H9 (cell line): ENCODE measurements at regions not wholly inside any gene's neighbourhood (a gene's known extent, or its start where the extent isn't known, plus 50 kb on each side); places are given as distances from the start of the nearest gene placed in this dataset.

Experiments
- DNase-seq: peaks from one replicate; pipeline ENCODE4 v3.0.0-alpha.2; 2017
- H2AFZ ChIP-seq: one replicate; pipeline ENCODE4 v1.6.1; 2013; ENCODE audit warnings: mild to moderate bottlenecking, low read length, control low read depth, moderate library complexity
- H2AK5ac ChIP-seq: 2 replicates; pipeline ENCODE4 v1.6.1; 2013; ENCODE audit warnings: low read length, control low read depth, mixed read lengths; ENCODE audit not compliant: insufficient read length
- H2BK120ac ChIP-seq: one replicate; pipeline ENCODE4 v1.6.1; 2013; ENCODE audit warnings: low read depth, mild to moderate bottlenecking, low read length, control low read depth, inconsistent platforms; ENCODE audit not compliant: poor library complexity, severe bottlenecking
- H2BK12ac ChIP-seq: 2 replicates; pipeline ENCODE4 v1.6.1; 2013; ENCODE audit warnings: low read length, control low read depth, mixed read lengths, low read depth; ENCODE audit not compliant: insufficient read length
- H2BK15ac ChIP-seq: 2 replicates; pipeline ENCODE4 v1.6.1; 2013; ENCODE audit warnings: low read depth, low read length, control low read depth
- H2BK20ac ChIP-seq: one replicate; pipeline ENCODE4 v1.6.1; 2013; ENCODE audit warnings: low read depth, mild to moderate bottlenecking, low read length, control low read depth, inconsistent platforms; ENCODE audit not compliant: poor library complexity, severe bottlenecking
- H2BK5ac ChIP-seq: 2 replicates; pipeline ENCODE4 v1.6.1; 2013; ENCODE audit warnings: low read length, control low read depth, mixed read lengths; ENCODE audit not compliant: insufficient read length
- H3K14ac ChIP-seq: 2 replicates; pipeline ENCODE4 v1.6.1; 2013; ENCODE audit warnings: low read length, control low read depth; ENCODE audit not compliant: insufficient read depth
- H3K18ac ChIP-seq: 2 replicates; pipeline ENCODE4 v1.6.1; 2013; ENCODE audit warnings: low read depth, mild to moderate bottlenecking, mixed read lengths, low read length, control low read depth; ENCODE audit not compliant: insufficient read length
- H3K23ac ChIP-seq: 2 replicates; pipeline ENCODE4 v1.6.1; 2013; ENCODE audit warnings: low read length, control low read depth, mixed read lengths, low read depth; ENCODE audit not compliant: insufficient read length
- H3K23me2 ChIP-seq: 2 replicates; pipeline ENCODE4 v1.6.1; 2013; ENCODE audit warnings: low read depth, mild to moderate bottlenecking, mixed read lengths, low read length, control low read depth; ENCODE audit not compliant: insufficient read length, poor library complexity, severe bottlenecking
- H3K27ac ChIP-seq: 2 replicates; pipeline ENCODE4 v1.5.1; 2013; ENCODE audit warnings: low read length, control low read depth, mixed read lengths, low read depth; ENCODE audit not compliant: insufficient read length
- H3K27me3 ChIP-seq: 2 replicates; pipeline ENCODE4 v1.6.1; 2013; ENCODE audit warnings: low read length, control low read depth, inconsistent platforms; ENCODE audit not compliant: insufficient read depth
- H3K4ac ChIP-seq: 2 replicates; pipeline ENCODE4 v1.6.1; 2013; ENCODE audit warnings: low read depth, mild to moderate bottlenecking, control low read depth, inconsistent platforms, low read length, moderate library complexity
- H3K4me1 ChIP-seq: 2 replicates; pipeline ENCODE4 v1.6.1; 2013; ENCODE audit warnings: low read length, control low read depth, inconsistent platforms; ENCODE audit not compliant: insufficient read depth
- H3K4me2 ChIP-seq: 2 replicates; pipeline ENCODE4 v1.6.1; 2013; ENCODE audit warnings: low read length, control low read depth, mixed read lengths; ENCODE audit not compliant: insufficient read length, insufficient read depth
- H3K56ac ChIP-seq: 2 replicates; pipeline ENCODE4 v1.6.1; 2013; ENCODE audit warnings: low read depth, mild to moderate bottlenecking, mixed read lengths, low read length, control low read depth; ENCODE audit not compliant: insufficient read length
- H3K79me1 ChIP-seq: 2 replicates; pipeline ENCODE4 v1.6.1; 2013; ENCODE audit warnings: low read depth, mild to moderate bottlenecking, moderate library complexity, low read length, control low read depth, inconsistent platforms; ENCODE audit not compliant: insufficient read depth, poor library complexity, severe bottlenecking
- H3K79me2 ChIP-seq: 2 replicates; pipeline ENCODE4 v1.6.1; 2013; ENCODE audit warnings: low read length, control low read depth, inconsistent platforms; ENCODE audit not compliant: insufficient read depth
- H3K9ac ChIP-seq: 2 replicates; pipeline ENCODE4 v1.6.1; 2013; ENCODE audit warnings: low read length, control low read depth, mixed read lengths; ENCODE audit not compliant: insufficient read length; ENCODE audit errors: extremely low read depth
- H3K9me3 ChIP-seq: one replicate; pipeline ENCODE4 v1.6.1; 2013; ENCODE audit warnings: low read depth, low read length, inconsistent platforms; ENCODE audit not compliant: control insufficient read depth
- H3T11ph ChIP-seq: one replicate; pipeline ENCODE4 v1.6.1; 2013; ENCODE audit warnings: mild to moderate bottlenecking, low read length, control low read depth, inconsistent platforms
- H4K20me1 ChIP-seq: one replicate; pipeline ENCODE4 v1.6.1; 2013; ENCODE audit not compliant: control insufficient read depth, insufficient read length, insufficient read depth
- H4K5ac ChIP-seq: 2 replicates; pipeline ENCODE4 v1.6.1; 2013; ENCODE audit warnings: low read depth, mild to moderate bottlenecking, mixed read lengths, low read length, control low read depth; ENCODE audit not compliant: insufficient read length
- H4K8ac ChIP-seq: replicated peaks from 2 replicates; pipeline ENCODE4 v1.6.1; 2013; ENCODE audit warnings: low read length, control low read depth, mixed read lengths, low read depth; ENCODE audit not compliant: insufficient read length
- H4K91ac ChIP-seq: 2 replicates; pipeline ENCODE4 v1.6.1; 2013; ENCODE audit warnings: low read depth, mild to moderate bottlenecking, moderate library complexity, mixed read lengths, low read length, control low read depth; ENCODE audit not compliant: insufficient read length
- H3K27ac Mint-ChIP-seq, 3 experiments: 2 replicates in 2 of 3; 3 replicates in 1 of 3; pipeline ENCODE4 v1.8.0; 2020 to 2021; ENCODE audit warnings: mixed read lengths in 3 of 3, mild to moderate bottlenecking in 1 of 3, moderate library complexity in 1 of 3
- H3K27me3 Mint-ChIP-seq: 2 replicates; pipeline ENCODE4 v1.8.0; 2021; ENCODE audit warnings: low read depth, mild to moderate bottlenecking, moderate library complexity, mixed read lengths
- H3K36me3 Mint-ChIP-seq, 3 experiments: 2 replicates in 2 of 3; 3 replicates in 1 of 3; pipeline ENCODE4 v1.8.0; 2020 to 2021; ENCODE audit warnings: low read depth in 3 of 3, mixed read lengths in 3 of 3; ENCODE audit not compliant: insufficient read depth in 1 of 3
- H3K4me1 Mint-ChIP-seq, 2 experiments: 2 replicates each; pipeline ENCODE4 v1.8.0; 2020; ENCODE audit warnings: mixed read lengths in 2 of 2
- H3K4me3 Mint-ChIP-seq, 2 experiments: 2 replicates in 1 of 2; 3 replicates in 1 of 2; pipeline ENCODE4 v1.8.0; 2020 to 2021; ENCODE audit warnings: mild to moderate bottlenecking in 2 of 2, mixed read lengths in 2 of 2, moderate library complexity in 1 of 2
- H3K9me3 Mint-ChIP-seq, 2 experiments: 2 replicates in 1 of 2; 3 replicates in 1 of 2; pipeline ENCODE4 v1.8.0; 2020; ENCODE audit warnings: mild to moderate bottlenecking in 2 of 2, mixed read lengths in 2 of 2, moderate library complexity in 1 of 2
- CTCF ChIP-seq: fragments of 200-600 bp; sonication (generic); conservative IDR thresholded peaks from 3 replicates; pipeline ENCODE4 v1.8.0; 2021; ENCODE audit warnings: antibody characterized with exemption, mild to moderate bottlenecking
- WGBS: extraction: QIAGEN DNeasy Blood & Tissue Kit; methylation state at CpG from one replicate; pipeline ENCODE4 v1.1.7; 2013; ENCODE audit warnings: missing lambda C conversion rate, low lambda C conversion rate, mixed read lengths; ENCODE audit not compliant: insufficient read length; ENCODE audit errors: extremely low coverage; 5-methylcytosine and 5-hydroxymethylcytosine counted together

- Histone ChIP-seq H3K9ac (no peak overlapping the region), H4K5ac (no peak overlapping the region), H3K14ac (no peak overlapping the region), H3K79me1 (no peaks in the 10 kb centered on the region), H3K79me2 (no peaks in the 10 kb centered on the region), H3K23ac (no peak overlapping the region), H2BK12ac (no peak overlapping the region), H3T11ph (no peak overlapping the region), H2BK15ac (no peak overlapping the region), H4K91ac (no peak overlapping the region), H3K23me2 (no peaks in the 10 kb centered on the region), H4K20me1 (no peaks in the 10 kb centered on the region), H2BK120ac (no peak overlapping the region), H2BK5ac (no peak overlapping the region), H3K27ac (no peak overlapping the region), H3K18ac (no peak overlapping the region), H3K27me3 (no peaks in the 10 kb centered on the region), H2AK5ac (no peak overlapping the region), H4K8ac (no peak overlapping the region), H2AFZ (no peak overlapping the region), H3K4me1 (no peaks in the 10 kb centered on the region), H2BK20ac (no peak overlapping the region), H3K9me3 (no peaks in the 10 kb centered on the region), H3K56ac (no peak overlapping the region), H3K4ac (no peak overlapping the region), H3K4me2 (no peak overlapping the region)
- Mint-ChIP-seq H3K27me3 (no peaks in the 10 kb centered on the region), H3K27ac (no peak overlapping the region), H3K36me3 (peaks cover 0 to 5% (median 2%) of the 10 kb centered on the region in 3 experiments; a peak in 2 of 7 replicates), H3K4me1 (no peaks in the 10 kb centered on the region), H3K9me3 (peaks cover 9 to 12% of the 10 kb centered on the region in 2 experiments; a peak in 4 of 5 replicates), H3K4me3 (no peak overlapping the region)
- no peak for TF ChIP-seq CTCF
- no peak for DNase-seq
- no CpG with 5 or more reads among the region's 1 CpG for WGBS
These were observed 53.7 kb upstream of the LRRK2 start for GRCh38 chr12:40171066-40171465.
